ENCODE measurements at regions not wholly inside any gene's neighbourhood (a gene's known extent, or its start where the extent isn't known, plus 50 kb on each side); places are given as distances from the start of the nearest gene placed in this dataset.
A peak's percentile ranks its signal among the peaks of the same experiment; 100 is the strongest.

DNA sequence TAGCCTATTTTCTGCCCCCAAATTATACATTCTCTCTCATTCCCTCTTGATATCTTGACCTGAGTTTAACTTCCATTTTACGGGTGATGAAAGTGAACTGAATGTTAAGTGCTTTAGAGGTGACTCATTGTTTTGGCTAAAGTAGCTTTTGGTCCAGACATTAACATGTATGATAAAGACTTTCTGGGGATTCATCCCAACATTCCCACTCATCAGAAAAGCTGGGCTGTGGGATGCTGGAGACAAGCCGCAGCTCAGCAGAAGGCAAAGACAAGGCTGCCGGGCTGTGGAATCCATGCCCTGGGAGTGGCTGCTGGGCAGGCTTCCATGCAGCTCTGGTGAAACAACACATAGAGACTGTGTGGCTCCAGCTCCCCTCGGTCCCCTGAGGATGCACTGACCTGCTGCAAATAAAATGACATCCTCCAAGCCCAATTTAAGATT lies 89.9 kb upstream of the SYNDIG1 start:
- intact Hi-C loops (cut with DNase I) = no loop called here
- Histone ChIP-seq H3K36me3 (no peaks in the 10 kb centered on the region), H3K9me3 (no peaks in the 10 kb centered on the region), H3K4me3 (no peak overlapping the region), H3K27ac (no peak overlapping the region), H3K27me3 (peaks cover 0 to 5% (median 0%) of the 10 kb centered on the region in 7 donors), H3K4me1 (peaks cover 0 to 10% (median 0%) of the 10 kb centered on the region in 9 donors)
- 32 to 34% methylated on average over 4 of the region's 4 CpGs for WGBS, 2 donors
- TF ChIP-seq, protein P1, sequence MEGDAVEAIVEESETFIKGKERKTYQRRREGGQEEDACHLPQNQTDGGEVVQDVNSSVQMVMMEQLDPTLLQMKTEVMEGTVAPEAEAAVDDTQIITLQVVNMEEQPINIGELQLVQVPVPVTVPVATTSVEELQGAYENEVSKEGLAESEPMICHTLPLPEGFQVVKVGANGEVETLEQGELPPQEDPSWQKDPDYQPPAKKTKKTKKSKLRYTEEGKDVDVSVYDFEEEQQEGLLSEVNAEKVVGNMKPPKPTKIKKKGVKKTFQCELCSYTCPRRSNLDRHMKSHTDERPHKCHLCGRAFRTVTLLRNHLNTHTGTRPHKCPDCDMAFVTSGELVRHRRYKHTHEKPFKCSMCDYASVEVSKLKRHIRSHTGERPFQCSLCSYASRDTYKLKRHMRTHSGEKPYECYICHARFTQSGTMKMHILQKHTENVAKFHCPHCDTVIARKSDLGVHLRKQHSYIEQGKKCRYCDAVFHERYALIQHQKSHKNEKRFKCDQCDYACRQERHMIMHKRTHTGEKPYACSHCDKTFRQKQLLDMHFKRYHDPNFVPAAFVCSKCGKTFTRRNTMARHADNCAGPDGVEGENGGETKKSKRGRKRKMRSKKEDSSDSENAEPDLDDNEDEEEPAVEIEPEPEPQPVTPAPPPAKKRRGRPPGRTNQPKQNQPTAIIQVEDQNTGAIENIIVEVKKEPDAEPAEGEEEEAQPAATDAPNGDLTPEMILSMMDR (IDR thresholded peaks at IDR 0.05) = no peak
- peak; percentile 8 to 20 for DNase-seq
- ATAC-seq = peak in 5 of 8 donors; percentile 34 to 52 (median 46)

DNA sequence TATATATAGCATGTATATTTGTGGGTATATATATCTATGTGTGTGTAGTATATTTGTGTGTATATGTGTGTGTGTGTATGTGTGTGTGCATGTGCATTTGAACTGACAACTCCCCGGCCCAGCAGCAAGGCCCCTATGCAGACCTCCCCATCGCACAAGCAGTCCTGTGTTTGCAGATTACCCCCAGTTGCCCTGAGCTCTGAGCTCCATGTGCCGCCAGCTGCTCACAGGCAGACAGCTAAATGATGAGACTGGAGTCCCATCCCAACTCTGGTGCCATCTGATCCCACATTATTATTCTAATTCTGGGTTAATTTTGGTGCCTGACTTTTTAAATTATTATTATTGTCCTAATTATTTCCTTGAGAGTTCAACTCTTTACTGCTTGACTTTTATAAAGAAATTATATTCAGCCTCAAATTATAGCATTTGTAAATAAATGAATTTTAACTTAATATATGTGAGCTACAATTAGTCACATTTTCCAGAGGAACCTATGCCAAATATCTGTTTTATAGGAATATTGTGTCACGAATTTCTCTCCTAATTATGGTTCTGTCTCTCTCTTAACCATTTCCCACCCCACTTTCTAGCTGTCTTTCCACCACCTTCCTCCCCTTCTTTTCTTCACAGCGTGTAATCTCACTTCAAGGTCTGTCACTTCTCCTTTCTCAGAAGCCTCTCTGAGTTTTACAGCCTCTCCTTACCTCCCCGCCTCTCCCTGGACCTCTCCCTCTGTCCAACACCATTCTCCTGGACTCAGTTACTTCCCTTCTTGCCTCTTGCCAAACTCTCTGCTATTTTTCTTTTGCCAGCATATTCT lies 90.6 kb upstream of the SYNDIG1 start:
- DNase-seq (no peak), ATAC-seq (no peak)
- Histone ChIP-seq H3K36me3 (no peaks in the 10 kb centered on the region), H3K9me3 (no peaks in the 10 kb centered on the region), H3K27me3 (peaks cover 0 to 5% (median 0%) of the 10 kb centered on the region in 7 donors), H3K27ac (no peak overlapping the region), H3K4me3 (no peak overlapping the region), H3K4me1 (peaks cover 0 to 10% (median 0%) of the 10 kb centered on the region in 9 donors)
- intact Hi-C loops (cut with DNase I) = no loop called here
- TF ChIP-seq, protein P1 (IDR thresholded peaks at IDR 0.05) = no peak
- WGBS, 2 donors = 59 to 62% methylated on average over 6 of the region's 6 CpGs

DNA sequence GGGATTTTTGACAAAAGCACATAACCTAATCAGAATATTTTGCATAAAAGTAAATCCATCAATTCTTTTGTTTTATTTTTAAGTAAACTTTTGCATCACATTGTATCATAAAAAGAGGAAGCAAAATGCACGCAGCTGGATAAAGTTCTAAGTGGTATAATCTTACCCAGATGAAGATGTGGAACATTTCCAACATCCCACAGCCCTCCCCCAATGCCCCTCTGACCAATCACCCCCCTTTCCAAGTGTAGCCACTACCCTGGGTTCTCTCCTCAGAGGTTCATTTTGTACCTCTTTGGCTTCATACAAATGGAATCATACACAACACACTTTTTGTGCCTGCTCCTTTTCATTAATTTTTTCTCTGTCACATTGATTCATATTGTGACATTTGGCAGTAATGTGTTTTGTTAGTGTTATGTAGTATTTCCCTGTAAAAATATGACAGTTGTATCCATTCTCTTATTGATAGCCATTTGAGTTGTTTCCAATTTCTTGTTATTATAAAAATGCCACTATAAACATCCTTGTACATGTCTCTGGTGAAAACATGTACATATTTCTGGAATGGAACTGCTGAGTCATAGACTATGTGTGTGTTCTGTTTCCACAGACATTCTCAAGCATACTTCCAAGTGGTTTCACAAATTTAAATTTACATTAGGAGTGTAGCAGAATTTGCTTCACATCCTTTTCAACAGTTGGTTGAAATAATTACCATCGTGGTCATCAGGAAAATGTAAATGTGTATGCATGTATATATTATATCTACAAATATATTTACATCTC lies 92.9 kb upstream of the SYNDIG1 start:
- DNase-seq (no peak), ATAC-seq (no peak)
- intact Hi-C loops (cut with DNase I) = no loop called here
- WGBS, 2 donors = 38 to 44% methylated on average over 2 of the region's 2 CpGs
- TF ChIP-seq, protein P1 (IDR thresholded peaks at IDR 0.05) = no peak
- no peak overlapping the region for H3K27ac ChIP-seq
- no peaks in the 10 kb centered on the region for H3K9me3 ChIP-seq
- peaks cover 0 to 5% (median 0%) of the 10 kb centered on the region in 7 donors for H3K27me3 ChIP-seq
- H3K36me3 ChIP-seq = no peaks in the 10 kb centered on the region
- H3K4me1 ChIP-seq = peaks cover 0 to 10% (median 0%) of the 10 kb centered on the region in 9 donors
- no peak overlapping the region for H3K4me3 ChIP-seq

DNA sequence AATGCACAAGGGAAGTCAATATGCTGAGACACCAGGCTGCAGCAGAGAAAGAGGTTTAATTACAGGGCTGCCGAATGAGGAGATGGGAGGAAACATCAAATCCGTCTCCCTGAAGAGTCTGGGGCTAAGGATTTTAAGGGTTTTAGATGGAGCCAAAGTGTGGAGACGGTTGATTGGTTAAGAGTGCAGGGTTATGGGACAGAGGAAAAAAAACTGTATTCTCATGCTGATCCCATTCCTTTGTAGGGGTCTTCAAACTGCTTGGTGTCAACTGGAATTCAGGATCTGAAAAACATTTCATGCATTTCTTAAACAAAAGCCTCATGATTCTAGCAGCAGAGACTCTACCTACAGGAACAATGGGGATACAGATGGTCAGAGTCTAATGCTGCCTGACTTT lies 96.1 kb upstream of the SYNDIG1 start:
- no peak overlapping the region for H3K27ac ChIP-seq
- DNase-seq (no peak), ATAC-seq (no peak)
- H3K4me3 ChIP-seq = no peak overlapping the region
- H3K27me3 ChIP-seq = peaks cover 0 to 6% (median 0%) of the 10 kb centered on the region in 7 donors
- intact Hi-C loops (cut with DNase I) = no loop called here
- H3K9me3 ChIP-seq = no peaks in the 10 kb centered on the region
- H3K36me3 ChIP-seq = no peaks in the 10 kb centered on the region
- WGBS, 2 donors = 88 to 95% methylated on average over 3 of the region's 3 CpGs
- TF ChIP-seq, protein P1 (IDR thresholded peaks at IDR 0.05) = no peak
- H3K4me1 ChIP-seq = no peaks in the 10 kb centered on the region

Data from heart right ventricle (tissue), 16 donors.